Stimulated activated memory B cell treated with anti-CD40 and anti-IgM and Interleukin-4, amounts not matched to agents 10 μg/mL and 1 μg/mL and 100 μg/mL, for 72 hours (primary cell): ENCODE measurements at regions not wholly inside any gene's neighbourhood (a gene's known extent, or its start where the extent isn't known, plus 50 kb on each side); places are given as distances from the start of the nearest gene placed in this dataset.
"Not testable (repeated sequence)": the region's sequence is repeated elsewhere in the genome, so short reads cannot be mapped to it uniquely, and the experiment has no call there.

Source experiments
- ATAC-seq: fragments of 150-1000 bp; cut with Tn5 transposase; 2 replicates; pipeline ENCODE4 v1.10.0; 2021
- H3K27ac Mint-ChIP-seq: one replicate; pipeline ENCODE4 v1.8.0; 2022; ENCODE audit warnings: mild to moderate bottlenecking, mixed read lengths
- H3K27me3 Mint-ChIP-seq: one replicate; pipeline ENCODE4 v1.8.0; 2022; ENCODE audit warnings: mixed read lengths
- H3K36me3 Mint-ChIP-seq: one replicate; pipeline ENCODE4 v1.8.0; 2022; ENCODE audit warnings: mixed read lengths
- H3K4me1 Mint-ChIP-seq: one replicate; pipeline ENCODE4 v1.8.0; 2022; ENCODE audit warnings: mixed read lengths
- H3K4me3 Mint-ChIP-seq: one replicate; pipeline ENCODE4 v1.8.0; 2022; ENCODE audit warnings: mild to moderate bottlenecking, moderate library complexity, mixed read lengths
- H3K9me3 Mint-ChIP-seq: one replicate; pipeline ENCODE4 v1.8.0; 2022; ENCODE audit warnings: mixed read lengths

DNA sequence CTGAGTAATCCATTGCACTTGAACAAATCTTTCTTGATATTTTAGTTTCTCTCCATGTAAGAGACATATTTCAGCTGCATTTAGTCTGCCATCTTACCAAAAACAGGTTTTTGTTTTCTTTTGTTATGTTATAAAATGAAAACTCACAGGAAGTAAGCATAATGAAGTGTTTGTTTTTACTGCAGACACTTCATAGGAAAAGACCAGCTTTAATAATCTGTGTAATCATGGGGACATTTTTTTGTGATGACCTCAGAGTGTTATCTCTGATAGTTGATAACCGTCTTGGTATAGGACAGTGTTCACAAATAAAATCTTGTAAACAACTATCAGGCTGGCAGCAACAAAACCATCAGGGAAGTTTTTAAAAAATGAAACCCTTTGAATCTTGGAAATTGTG lies 266.2 kb upstream of the OR4E1 start:
- Mint-ChIP-seq H3K9me3 (no peaks in the 10 kb centered on the region), H3K27me3 (peaks cover 22% of the 10 kb centered on the region), H3K4me1 (peaks cover 6% of the 10 kb centered on the region), H3K36me3 (no peaks in the 10 kb centered on the region), H3K27ac (no peak overlapping the region), H3K4me3 (no peak overlapping the region)
- no peak for ATAC-seq

DNA sequence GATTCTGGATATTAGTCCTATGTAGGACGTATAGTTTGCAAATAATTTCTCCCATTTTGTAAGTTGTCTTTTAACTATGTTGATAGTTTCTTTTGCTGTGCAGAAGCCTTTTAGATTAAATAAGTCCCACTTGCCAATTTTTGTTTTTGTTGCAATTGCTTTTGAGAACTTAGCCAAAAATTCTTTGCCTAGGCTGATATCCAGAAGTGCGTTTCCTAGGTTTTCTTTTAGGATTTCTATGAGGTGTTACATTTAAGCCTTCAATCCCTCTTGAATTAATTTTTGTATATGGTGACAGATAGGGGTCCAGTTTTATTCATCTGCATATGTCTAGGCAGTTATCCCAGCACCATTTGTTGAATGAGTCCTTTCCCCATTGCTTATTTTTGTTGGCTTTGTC lies 264.4 kb upstream of the OR4E1 start:
- Mint-ChIP-seq H3K27me3 (peaks cover 13% of the 10 kb centered on the region), H3K4me3 (no peak overlapping the region), H3K9me3 (no peaks in the 10 kb centered on the region), H3K27ac (no peak overlapping the region), H3K36me3 (no peaks in the 10 kb centered on the region), H3K4me1 (peaks cover 6% of the 10 kb centered on the region)
- no peak for ATAC-seq

DNA sequence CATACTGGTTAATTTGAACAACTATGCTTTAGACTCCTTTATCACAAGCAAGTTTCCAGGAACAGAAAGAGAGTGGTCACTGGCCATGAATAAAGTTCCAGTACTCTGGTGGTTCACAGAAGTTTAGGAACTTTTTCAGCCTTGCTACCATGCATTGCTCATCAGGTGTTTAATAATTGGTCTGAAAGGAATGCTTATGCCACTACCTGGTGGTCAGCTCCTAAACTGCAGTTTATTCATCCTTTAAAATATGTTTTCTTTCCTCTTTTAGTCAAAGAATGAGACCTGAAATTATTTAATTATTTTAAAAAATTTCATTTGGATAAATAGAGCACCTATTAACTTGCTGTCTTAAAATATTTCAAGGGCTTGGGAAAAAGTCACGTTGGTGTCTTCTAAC lies 260.1 kb upstream of the OR4E1 start:
- Mint-ChIP-seq H3K27me3 (no peaks in the 10 kb centered on the region), H3K4me3 (no peak overlapping the region), H3K27ac (no peak overlapping the region), H3K9me3 (no peaks in the 10 kb centered on the region), H3K36me3 (no peaks in the 10 kb centered on the region), H3K4me1 (no peaks in the 10 kb centered on the region)
- ATAC-seq: no peak

DNA sequence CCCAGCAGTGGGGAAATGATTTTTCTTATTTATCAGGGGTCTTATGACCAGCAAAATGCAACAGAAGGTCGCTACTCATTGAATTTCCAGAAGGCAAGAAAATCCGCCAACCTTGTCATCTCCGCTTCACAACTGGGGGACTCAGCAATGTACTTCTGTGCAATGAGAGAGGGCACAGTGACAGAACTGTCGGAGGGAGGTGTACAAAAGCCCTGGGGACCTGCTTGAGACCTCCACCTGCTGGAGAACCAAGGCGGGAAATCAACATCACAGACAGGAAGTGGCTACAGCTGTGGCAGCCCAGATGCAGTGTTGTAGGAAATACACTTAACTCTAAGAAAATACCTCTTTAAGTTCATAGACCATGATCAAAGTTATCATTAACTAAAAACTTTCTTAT lies 250.9 kb upstream of the OR4E1 start:
- ATAC-seq: peak; percentile 96
- Mint-ChIP-seq H3K4me1 (peaks cover 35% of the 10 kb centered on the region), H3K27ac (peak overlapping the region; percentile 31), H3K36me3 (no peaks in the 10 kb centered on the region), H3K27me3 (no peaks in the 10 kb centered on the region), H3K4me3 (peak overlapping the region; percentile 49), H3K9me3 (no peaks in the 10 kb centered on the region)

DNA sequence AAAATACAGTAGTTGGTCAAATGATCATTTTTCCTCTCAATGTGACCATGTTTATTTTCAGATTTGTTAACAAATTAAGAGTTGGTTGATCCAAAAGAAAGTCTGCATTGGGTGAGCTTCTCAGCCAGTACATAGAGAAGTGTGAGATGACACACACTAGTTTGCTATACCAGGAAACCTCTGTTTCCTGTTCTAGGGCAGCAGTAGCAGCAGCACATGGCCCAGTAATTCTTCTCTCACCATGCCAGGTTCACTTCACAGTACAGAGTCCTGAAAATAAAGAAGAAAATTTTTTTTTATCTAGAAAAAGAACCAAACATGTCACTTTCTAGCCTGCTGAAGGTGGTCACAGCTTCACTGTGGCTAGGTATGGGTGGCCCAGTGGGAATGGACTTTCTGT lies 250.2 kb upstream of the OR4E1 start:
- ATAC-seq: peak; percentile 97

DNA sequence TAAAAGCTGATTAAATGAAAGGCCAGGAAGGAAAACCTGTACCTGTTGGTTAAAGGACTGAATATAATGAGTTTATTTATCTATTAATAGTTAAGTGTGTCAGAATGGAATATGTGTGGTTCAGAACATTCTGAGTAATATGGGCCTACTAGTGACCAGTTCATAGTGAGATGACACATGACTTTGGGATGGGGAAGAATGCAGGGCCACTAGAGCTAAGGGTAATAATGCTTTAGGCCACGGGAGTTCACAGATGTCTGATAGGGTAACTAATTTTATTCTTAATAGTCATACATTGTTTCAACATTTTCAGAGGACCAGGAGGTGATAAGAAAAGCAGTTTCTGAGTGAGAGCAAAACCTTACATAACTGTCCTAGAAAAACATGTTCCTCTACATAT lies 247.8 kb upstream of the OR4E1 start:
- Mint-ChIP-seq H3K27me3 (no peaks in the 10 kb centered on the region), H3K9me3 (no peaks in the 10 kb centered on the region), H3K27ac (peak overlapping the region; percentile 22), H3K4me1 (peaks cover 44% of the 10 kb centered on the region), H3K4me3 (no peak overlapping the region), H3K36me3 (no peaks in the 10 kb centered on the region)
- ATAC-seq: no peak

More for the DNA sequence above, 250.2 kb upstream of the OR4E1 start:
- Mint-ChIP-seq H3K36me3 (no peaks in the 10 kb centered on the region), H3K4me1 (peaks cover 37% of the 10 kb centered on the region), H3K27me3 (no peaks in the 10 kb centered on the region), H3K27ac (peak overlapping the region; percentile 31), H3K4me3 (peak overlapping the region; percentile 49), H3K9me3 (no peaks in the 10 kb centered on the region)

DNA sequence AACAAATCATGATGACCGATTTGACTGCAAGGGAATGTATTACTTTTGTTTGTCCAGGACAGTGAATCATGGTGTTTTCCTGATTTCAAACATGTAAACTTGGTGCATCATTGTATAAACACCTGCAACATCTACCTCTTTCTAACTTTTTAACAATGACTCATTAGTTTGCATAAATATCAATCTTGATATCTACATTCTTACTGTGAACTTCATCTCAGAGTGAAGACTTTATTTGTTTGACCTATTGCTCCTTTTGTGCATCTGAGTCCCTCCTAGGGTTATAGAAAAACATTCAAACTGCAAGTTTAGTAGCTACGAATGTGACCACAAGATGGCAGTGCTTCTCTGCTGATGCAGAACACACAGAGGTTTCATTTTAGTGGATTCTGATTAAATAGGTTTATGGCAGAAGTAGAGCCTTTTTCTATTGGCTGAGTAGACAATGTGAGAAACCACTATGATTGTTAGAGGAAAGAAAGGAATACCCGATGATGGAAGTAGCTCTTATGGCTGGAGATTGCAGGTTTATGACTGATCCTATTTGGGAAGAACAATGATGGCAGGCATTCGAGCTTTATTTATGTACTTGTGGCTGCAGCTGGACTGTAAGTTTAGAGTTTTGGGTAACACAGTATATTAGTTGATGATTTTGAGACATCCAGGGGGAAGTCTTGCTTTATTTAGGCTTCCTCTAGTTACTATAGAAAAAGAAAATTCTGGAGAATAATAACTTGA lies 244.2 kb upstream of the OR4E1 start:
- Mint-ChIP-seq H3K9me3 (no peaks in the 10 kb centered on the region), H3K36me3 (no peaks in the 10 kb centered on the region), H3K27ac (peak overlapping the region; percentile 30), H3K27me3 (no peaks in the 10 kb centered on the region), H3K4me3 (peak overlapping the region; percentile 61), H3K4me1 (peaks cover 24% of the 10 kb centered on the region)
- peak; percentile 76 for ATAC-seq

DNA sequence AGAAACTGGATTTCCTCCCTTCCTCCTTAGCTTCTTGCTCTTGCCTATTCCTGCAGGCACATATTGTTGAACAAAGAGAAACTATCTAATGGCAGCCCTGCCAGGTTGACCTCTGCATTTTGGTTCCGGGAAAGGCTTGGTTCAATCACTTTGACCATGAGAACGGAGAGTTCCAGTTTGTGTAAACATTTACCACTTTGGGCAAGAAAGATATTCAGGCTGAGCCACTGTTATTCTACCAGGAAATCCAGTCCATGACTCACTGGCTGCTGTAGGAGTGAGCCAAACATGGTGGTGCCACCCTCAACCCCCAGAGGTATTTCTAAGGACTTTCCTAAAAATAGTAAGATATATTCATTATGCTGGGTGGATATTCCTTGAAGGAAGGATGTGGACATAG lies 242.2 kb upstream of the OR4E1 start:
- peaks cover 12% of the 10 kb centered on the region for H3K27me3 Mint-ChIP-seq
- H3K36me3 Mint-ChIP-seq: no peaks in the 10 kb centered on the region
- no peak overlapping the region for H3K4me3 Mint-ChIP-seq
- no peak for ATAC-seq
- H3K4me1 Mint-ChIP-seq: peaks cover 19% of the 10 kb centered on the region
- H3K9me3 Mint-ChIP-seq: no peaks in the 10 kb centered on the region
- H3K27ac Mint-ChIP-seq: no peak overlapping the region

DNA sequence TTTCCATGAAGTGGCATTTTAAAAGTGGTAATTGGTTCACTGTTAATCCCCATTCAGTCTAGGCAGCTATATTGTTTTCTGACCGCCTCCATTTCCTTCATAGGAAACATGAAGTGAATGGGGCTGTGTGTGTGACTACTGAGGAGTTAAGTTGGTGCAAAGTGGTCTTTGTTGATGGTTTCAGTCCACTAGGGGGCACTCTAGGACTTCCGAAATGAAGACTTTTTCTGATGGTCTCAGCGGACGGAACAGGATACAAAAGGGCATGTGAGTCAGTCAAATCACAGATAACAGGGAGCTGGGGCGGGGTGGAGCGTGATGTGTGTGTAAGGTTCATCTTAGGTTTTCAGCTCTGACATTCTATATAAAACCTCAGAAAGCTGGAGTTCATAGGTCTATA lies 240.1 kb upstream of the OR4E1 start:
- Mint-ChIP-seq H3K4me1 (peaks cover 14% of the 10 kb centered on the region), H3K9me3 (no peaks in the 10 kb centered on the region), H3K27ac (no peak overlapping the region), H3K27me3 (peaks cover 17% of the 10 kb centered on the region), H3K4me3 (no peak overlapping the region), H3K36me3 (no peaks in the 10 kb centered on the region)
- ATAC-seq: peak; percentile 86

DNA sequence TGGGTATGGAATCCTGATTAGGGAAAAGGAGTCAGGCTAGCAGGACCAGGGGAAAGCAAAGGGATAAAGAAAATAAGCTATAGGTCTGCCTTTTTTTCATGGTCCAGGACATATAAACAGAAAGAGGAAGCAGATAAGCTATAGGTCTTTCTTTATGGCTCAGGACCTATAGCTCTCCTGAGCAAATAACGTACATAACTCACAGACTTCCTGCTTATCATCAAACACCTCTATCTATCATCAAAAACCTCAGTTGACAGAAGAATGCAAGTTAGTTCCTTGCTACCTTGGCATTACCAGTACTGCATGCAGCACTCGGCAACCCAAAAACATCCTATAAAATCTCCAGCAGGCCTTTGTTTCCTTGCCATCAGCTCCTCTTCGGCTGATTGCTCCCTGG lies 238.7 kb upstream of the OR4E1 start:
- Mint-ChIP-seq H3K4me3 (no peak overlapping the region), H3K9me3 (no peaks in the 10 kb centered on the region), H3K36me3 (no peaks in the 10 kb centered on the region), H3K27ac (peak overlapping the region; percentile 16), H3K27me3 (peaks cover 17% of the 10 kb centered on the region), H3K4me1 (peaks cover 7% of the 10 kb centered on the region)
- no peak for ATAC-seq

DNA sequence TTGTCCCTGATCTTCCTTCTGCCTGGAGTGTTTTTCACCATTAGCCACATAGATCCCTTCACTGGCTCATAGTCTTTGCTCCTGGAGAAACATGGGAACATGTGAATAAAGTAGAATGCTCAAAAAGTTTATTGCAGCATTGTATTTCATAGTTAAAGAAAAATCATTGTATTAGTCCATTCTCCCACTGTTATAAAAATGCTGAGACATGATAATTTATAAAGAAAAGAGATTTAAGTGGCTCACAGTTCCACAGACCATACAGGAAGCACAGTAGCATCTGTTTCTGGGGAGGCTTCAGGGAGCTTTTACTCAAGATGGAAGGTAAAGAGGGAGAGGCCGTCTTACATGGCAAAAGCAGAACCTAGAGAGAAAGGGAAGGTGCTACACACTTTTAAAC lies 238.3 kb upstream of the OR4E1 start:
- no peak for ATAC-seq
- no peaks in the 10 kb centered on the region for H3K9me3 Mint-ChIP-seq
- peaks cover 7% of the 10 kb centered on the region for H3K4me1 Mint-ChIP-seq
- H3K27me3 Mint-ChIP-seq: peaks cover 19% of the 10 kb centered on the region
- no peak overlapping the region for H3K4me3 Mint-ChIP-seq
- H3K27ac Mint-ChIP-seq: peak overlapping the region; percentile 16
- no peaks in the 10 kb centered on the region for H3K36me3 Mint-ChIP-seq

DNA sequence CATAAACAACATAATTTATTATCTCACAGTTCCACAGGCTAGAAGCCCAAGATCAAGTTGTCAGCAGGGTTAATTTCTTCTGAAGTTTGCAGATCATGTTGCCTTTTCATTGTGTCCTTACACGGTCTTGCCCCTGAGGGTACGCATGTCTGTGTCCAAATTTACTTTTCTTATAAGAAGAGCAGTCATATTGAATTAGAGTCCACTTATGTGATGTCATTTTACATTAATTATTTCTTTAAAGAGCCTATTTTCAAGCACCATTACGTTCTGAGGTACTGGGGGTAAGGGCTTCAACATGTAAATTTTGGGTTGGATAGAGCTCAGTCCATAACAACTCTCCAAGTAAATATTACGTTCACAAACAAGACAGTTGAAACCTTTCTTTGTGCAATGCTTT lies 236.6 kb upstream of the OR4E1 start:
- no peak overlapping the region for H3K27ac Mint-ChIP-seq
- peaks cover 7% of the 10 kb centered on the region for H3K4me1 Mint-ChIP-seq
- H3K4me3 Mint-ChIP-seq: no peak overlapping the region
- no peaks in the 10 kb centered on the region for H3K9me3 Mint-ChIP-seq
- H3K36me3 Mint-ChIP-seq: no peaks in the 10 kb centered on the region
- no peak for ATAC-seq
- H3K27me3 Mint-ChIP-seq: peaks cover 33% of the 10 kb centered on the region

DNA sequence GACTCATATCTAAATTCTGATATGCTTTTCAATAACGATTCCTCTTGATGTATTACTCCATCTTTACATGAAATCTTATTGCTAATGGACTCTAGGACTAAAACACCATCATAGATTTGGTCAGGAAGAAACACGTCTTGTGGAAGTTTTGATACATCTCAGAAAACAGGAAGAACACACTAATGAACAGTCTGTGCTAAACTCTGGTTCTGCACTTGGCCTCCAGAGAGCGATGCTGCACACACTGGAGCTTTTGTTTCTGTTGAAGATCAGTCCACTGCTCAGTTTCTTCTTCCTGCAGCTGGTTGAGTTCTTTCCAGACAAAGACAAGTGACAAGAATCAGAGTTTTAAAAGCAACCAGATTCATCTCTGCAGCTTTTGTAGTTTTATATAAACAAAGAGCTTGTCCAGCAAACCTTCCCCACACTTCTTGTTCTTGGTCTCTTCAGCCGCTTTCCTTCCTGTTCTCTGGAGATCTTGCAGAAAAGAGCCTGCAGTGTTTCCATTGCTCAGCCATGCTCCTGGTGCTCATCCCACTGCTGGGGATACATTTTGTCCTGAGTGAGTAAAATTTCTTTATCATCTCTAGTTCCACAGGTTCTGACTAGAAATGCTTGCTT lies 229.1 kb upstream of the OR4E1 start:
- Mint-ChIP-seq H3K4me3 (peak overlapping the region; percentile 1), H3K4me1 (peaks cover 10% of the 10 kb centered on the region), H3K9me3 (peaks cover 4% of the 10 kb centered on the region), H3K27me3 (peaks cover 35% of the 10 kb centered on the region), H3K36me3 (no peaks in the 10 kb centered on the region), H3K27ac (no peak overlapping the region)
- no peak for ATAC-seq

DNA sequence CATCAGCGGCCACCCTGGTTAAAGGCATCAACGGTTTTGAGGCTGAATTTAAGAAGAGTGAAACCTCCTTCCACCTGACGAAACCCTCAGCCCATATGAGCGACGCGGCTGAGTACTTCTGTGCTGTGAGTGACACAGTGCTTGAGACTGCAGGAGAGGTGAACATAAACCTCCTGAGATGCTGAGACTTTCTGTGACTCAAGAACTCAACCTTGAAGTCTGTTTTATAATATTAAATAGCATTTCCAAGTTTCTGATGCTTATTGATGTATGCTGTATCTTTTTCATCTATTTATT lies 221.2 kb upstream of the OR4E1 start:
- H3K4me1 Mint-ChIP-seq, H3K9me3 Mint-ChIP-seq, H3K27ac Mint-ChIP-seq, H3K4me3 Mint-ChIP-seq, ATAC-seq, H3K36me3 Mint-ChIP-seq: not testable (repeated sequence)
- peaks cover 42% of the 10 kb centered on the region for H3K27me3 Mint-ChIP-seq

DNA sequence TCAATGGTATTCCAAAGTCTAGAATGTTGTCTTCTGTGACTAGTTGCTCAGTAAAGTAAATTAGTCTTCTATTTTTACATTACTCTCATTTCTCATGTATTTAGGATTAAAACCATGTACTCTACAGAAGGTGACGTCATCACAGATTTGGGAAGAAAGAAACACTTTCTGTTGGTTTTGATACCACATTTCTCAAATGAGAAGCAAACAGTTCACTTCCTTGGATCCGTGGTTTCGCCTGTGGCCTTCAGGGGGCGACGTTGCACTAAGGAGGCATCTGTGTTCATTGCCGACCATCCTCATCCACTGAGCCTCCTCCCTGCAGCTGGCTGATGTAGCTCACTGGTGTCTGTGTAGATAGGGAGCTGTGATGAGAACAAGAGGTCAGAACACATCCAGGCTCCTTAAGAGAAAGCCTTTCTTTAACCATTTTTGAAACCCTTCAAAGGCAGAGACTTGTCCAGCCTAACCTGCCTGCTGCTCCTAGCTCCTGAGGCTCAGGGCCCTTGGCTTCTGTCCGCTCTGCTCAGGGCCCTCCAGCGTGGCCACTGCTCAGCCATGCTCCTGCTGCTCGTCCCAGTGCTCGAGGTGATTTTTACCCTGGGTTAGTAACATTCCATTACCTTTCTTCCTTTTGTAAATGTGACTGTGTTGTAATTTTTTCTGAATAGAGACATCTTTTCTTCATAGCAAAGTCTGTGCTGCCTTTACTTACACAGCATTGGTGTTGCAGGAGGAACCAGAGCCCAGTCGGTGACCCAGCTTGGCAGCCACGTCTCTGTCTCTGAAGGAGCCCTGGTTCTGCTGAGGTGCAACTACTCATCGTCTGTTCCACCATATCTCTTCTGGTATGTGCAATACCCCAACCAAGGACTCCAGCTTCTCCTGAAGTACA lies 220.6 kb upstream of the OR4E1 start:
- no peak overlapping the region for H3K4me3 Mint-ChIP-seq
- no peak overlapping the region for H3K27ac Mint-ChIP-seq
- no peaks in the 10 kb centered on the region for H3K4me1 Mint-ChIP-seq
- H3K27me3 Mint-ChIP-seq: peaks cover 47% of the 10 kb centered on the region
- H3K36me3 Mint-ChIP-seq: no peaks in the 10 kb centered on the region
- no peaks in the 10 kb centered on the region for H3K9me3 Mint-ChIP-seq
- ATAC-seq: peak; percentile 41

DNA sequence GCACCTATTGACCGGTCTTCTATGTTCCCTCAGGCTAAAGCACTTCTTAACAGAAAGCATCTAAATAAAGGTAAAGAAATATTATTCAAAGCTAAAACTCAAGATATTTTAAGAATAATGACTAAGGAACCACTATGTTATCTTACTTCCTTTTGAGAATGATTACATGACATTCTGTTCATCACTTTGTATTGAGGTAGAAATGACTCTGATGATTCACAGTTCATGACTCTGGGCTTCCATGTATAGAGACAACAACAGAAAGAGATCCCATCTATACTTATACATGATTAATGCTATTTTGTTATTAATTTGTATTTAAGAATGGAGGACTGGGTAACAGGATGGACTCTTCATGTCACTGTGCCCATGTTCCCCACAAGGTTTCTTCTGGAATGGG lies 218.3 kb upstream of the OR4E1 start:
- no peak for ATAC-seq

More for the DNA sequence above, 218.3 kb upstream of the OR4E1 start:
- H3K27ac Mint-ChIP-seq: no peak overlapping the region
- no peaks in the 10 kb centered on the region for H3K9me3 Mint-ChIP-seq
- H3K4me3 Mint-ChIP-seq: no peak overlapping the region
- H3K4me1 Mint-ChIP-seq: no peaks in the 10 kb centered on the region
- peaks cover 54% of the 10 kb centered on the region for H3K27me3 Mint-ChIP-seq
- H3K36me3 Mint-ChIP-seq: no peaks in the 10 kb centered on the region
